GM18505 (cell line): ENCODE measurements at regions not wholly inside any gene's neighbourhood (a gene's known extent, or its start where the extent isn't known, plus 50 kb on each side); places are given as distances from the start of the nearest gene placed in this dataset.
"Not testable (repeated sequence)": the region's sequence is repeated elsewhere in the genome, so short reads cannot be mapped to it uniquely, and the experiment has no call there.

Experiments
- ATAC-seq: cut with Tn5 transposase; IDR thresholded peaks from one replicate; pipeline ENCODE4 v1.9.1; 2021; ENCODE audit not compliant: unreplicated experiment
- POLR2A ChIP-seq: IDR thresholded peaks from 4 replicates; pipeline ENCODE4 v1.6.1; 2011; ENCODE audit warnings: borderline replicate concordance; ENCODE audit not compliant: insufficient read depth, insufficient read length; ENCODE audit errors: extremely low read depth

DNA sequence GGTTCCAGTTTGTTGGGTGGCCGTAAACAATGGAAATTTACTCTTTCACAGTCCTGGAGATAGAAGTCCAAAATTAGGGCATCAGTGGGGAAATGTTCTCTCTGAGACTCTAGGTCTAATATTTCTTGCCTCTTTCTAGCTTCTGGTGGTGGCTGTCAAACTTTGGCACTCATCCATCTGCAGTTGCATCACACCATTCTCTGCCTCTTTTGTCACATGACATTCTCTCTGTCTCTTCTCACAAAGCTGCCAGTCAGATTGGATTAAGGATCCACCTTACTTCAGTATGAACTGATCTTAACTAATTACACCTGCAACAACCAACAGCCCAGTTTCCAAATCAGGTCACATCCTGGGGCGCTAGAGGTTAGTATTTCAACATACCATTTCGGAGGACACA lies 222.9 kb upstream of the FTMT start:
- TF ChIP-seq POLR2A: no peak
- ATAC-seq: no peak

DNA sequence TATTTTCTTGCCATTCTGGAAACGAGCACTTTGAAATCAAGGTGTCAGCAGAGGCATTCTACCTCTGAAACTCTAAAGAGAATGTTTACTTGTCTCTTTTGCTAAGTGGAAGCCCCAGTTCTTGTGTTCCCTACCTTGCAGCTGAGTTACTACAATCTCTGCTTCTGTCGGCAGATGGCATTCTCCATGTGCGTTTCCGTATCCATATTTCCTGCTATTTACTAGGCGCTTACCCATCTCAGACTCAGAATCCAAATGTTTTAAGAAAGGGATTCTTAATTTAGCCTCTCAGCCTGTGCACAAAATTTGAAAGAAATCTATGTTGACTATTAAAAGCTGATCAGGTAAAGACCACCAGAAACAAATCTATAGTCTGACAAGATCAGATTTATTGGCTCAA lies 221.3 kb upstream of the FTMT start:
- no peak for ATAC-seq
- TF ChIP-seq POLR2A: no peak

DNA sequence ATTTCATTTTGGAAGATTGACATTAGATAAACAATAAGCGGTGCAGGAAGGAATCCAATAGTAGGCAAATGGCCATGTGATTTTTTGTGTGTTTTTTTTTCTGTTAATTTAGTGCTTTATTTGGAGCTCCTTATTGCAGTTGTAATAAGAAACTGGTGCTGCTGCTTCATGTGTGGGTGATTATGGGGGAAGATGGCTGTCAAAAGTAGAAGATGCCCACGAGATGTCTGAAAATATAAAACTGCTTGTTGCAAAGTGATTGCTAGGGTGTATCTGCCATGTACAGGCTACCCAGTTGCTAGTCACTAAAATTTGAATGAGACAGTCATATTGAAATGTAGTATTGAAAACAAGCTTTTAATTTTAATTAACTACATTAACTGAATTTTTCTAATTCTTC lies 216.7 kb upstream of the FTMT start:
- ATAC-seq: no peak

DNA sequence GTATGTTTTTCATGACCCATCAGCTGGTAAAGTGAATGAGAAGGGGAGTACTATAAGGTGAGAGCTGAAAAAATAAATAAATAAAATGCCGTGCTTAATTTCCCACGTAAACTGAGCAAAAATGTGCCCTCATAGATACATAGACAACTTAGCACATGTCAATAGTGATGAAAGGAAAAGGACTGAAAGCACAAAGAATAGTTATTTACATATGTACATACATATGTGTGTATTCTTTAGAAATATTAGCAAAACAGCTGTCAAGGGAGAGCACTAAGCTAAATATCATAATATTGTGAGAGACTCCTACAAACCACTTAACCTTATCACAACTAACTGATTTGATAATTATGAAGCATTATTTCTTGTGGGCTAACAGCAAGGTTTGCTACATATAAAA lies 213.6 kb upstream of the FTMT start:
- no peak for TF ChIP-seq POLR2A
- no peak for ATAC-seq

More for the DNA sequence above, 216.7 kb upstream of the FTMT start:
- no peak for TF ChIP-seq POLR2A

DNA sequence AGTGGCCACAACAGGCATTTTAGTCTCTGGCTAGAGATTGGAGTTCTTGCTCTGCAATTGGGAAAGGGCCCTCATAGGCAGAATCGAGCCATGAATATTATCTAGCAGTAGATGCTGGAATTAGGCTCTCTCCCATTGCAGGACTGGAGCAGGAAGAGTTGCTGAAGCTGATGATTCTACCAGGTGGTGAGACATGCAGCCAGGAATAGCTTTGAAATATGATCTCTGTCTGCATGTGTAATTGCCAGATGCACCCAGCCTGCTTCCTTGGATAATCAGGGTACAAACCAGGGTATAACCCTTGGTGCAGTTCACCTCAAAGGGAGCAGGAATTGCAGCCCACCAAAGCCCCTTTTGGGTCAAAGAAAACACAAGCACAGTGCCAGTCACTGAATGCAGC lies 211.4 kb upstream of the FTMT start:
- ATAC-seq: no peak
- TF ChIP-seq POLR2A: no peak

DNA sequence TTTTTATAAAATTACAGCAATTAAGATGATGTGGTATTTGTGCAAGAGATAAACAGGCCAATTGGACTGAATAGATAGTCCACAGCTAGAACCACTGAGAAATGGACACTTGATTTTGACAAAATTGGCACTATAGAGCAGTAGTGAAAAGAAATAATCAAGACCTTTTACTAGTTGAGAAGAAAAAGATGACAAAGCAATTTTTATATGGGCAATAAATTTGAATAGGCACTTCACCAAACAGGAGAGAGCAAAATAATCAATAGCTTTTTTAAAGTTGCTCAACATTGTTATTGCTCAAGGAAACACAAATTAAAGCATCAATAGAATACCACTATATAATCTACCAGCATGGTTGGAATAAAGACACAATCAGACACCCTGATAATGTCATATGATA lies 193.5 kb upstream of the FTMT start:
- ATAC-seq: no peak
- TF ChIP-seq POLR2A: no peak

DNA sequence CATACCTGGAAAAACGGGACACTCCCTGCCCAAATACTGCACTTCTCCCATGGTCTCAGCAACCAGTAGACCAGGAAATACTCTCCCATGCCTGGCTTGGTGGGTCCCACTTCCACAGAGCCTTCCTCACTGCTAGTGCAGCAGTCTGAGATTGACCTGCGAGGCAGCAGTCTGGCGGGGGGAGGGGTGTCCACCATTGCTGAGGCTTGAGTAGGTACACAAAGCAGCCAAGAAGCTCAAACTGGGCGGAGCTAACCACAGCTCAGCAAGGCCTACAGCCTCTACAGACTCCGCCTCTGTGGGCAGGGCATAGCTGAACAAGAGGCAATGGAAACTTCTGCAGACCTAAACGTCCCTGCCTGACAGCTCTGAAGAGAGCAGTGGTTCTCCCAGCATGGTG lies 191.5 kb upstream of the FTMT start:
- TF ChIP-seq POLR2A: no peak
- ATAC-seq: no peak

DNA sequence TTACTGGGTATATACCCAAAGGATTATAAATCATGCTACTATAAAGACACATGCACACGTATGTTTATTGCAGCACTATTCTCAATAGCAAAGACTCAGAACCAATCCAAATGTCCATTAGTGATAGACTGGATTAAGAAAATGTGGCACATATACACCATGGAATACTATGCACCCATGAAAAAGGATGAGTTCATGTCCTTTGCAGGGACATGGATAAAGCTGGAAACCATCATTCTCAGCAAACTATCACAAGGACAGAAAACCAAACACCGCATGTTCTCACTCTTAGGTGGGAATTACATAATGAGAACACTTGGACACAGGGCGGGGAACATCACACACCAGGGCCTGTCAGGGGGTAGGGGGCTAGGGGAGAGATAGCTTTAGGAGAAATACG lies 186.1 kb upstream of the FTMT start:
- not testable (repeated sequence) for ATAC-seq

DNA sequence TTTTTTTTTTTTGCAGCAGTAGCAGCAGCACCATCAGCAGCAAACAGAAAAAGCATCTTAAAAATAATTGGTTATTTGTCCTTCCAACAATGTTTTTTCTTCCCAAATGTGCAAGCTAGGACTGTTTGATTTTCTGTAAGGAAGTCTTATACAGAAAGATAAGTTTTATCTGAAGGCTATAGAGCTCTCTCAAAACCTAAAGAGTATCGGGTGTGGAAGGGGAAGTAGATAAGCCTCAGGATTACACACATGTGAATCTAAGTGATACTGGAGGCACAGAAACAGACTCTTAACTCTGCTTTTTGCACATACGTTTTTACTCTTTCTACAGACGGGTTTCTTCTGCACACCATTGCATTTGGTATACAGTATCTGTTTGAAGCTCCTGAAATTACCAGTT lies 184.4 kb upstream of the FTMT start:
- no peak for ATAC-seq
- no peak for TF ChIP-seq POLR2A

DNA sequence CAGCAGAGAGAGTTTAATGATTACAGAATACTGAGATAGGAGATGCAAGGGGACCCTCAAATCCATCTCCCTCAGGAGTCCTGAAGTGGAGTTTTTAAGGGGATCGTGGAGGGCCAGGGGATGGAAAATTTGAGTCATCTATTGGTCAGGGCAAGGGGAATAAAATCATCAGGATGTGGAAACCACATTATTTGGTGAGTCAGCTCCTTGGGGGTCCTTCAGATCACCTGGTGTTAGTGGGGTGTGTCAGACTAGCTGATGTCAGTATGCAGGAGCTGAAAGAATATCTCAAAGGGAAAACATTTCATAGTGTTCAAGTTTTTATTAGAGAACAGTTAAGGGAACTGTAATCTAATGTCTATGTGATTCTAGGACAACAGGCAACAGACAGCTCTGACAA lies 183.0 kb upstream of the FTMT start:
- no peak for ATAC-seq
- TF ChIP-seq POLR2A: no peak

DNA sequence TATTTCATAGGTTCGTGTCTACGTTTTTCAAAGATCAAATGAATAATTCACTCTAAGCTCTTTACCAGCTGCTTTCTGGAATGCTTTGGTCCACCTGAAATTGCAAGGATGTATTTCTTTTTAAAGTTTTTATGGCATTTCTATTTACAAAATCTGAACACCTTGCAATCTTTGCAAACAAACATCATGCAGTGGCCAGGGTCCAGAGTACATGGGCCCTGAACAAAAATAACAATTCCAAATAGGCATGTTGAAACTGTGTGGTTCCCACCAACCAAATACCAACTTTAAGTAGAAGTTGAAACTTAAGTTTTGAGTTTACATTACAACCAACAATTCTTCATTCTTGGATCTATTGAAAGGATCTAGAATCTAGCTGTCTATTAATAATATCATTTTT lies 180.1 kb upstream of the FTMT start:
- no peak for ATAC-seq
- no peak for TF ChIP-seq POLR2A

DNA sequence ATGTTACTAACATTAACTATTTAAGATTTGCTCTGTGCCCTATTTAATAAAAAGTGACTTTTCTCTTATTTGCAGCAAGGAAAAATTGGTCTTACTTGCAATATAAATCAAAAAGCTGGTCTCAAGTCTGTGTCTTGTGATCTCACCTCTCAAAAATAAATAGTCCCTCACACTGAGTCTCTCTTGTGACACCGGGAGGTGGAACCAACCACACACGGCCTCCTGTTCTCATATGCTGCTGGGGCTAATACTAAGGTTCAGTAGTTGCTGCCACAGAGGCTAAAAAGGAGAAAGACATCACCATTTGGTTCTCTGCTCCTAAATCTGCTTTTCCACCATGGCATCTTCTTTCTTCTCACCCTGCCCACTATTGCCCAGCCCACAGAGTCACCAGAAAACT lies 175.8 kb upstream of the FTMT start:
- TF ChIP-seq POLR2A: no peak
- no peak for ATAC-seq

DNA sequence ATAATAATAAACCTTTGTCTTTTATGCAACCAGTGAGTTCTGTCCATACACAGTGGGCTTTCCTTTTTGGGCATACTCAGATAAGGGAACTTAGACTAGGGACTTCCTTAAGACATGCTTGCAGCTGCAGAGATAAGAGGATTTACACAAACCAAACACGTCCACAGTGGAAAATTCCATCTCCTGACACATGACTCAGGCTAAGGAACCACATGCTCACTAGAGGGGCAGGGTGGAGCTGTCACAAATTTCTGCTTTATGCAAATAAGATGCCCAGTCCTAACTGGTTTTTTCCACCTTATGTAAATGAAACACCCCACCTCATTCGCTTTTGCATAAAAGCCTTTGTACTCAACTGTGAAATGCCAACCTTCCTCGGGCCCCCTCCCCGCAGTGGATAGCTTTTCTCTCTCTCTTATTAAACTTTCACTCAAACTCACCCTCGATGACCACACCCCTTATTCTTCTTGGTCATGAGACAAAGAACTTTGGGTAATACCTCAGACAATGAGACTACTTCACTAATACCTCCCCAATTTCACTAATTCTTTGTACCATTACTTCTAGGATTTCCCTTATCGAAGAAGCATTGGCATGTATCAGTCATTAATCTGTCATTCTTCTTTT lies 170.3 kb upstream of the FTMT start:
- no peak for TF ChIP-seq POLR2A
- no peak for ATAC-seq

DNA sequence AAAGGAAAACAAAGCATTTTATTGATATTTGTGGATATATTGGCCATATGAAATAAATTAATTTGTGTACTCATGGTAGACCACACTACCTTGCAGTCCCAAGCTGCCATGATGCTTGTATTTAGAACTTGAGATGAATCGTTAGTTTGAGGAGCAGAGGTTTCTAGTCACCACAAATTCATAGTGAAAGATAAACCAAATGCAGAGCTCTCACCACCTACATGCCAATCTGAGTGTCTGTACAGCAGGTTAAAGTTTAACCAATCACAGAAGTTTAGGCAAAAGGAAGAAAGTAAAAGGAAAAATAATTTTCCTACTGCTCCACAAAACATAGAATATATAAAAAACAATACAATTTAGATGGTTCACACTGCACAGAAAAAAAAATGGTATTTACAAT lies 163.6 kb upstream of the FTMT start:
- ATAC-seq: no peak

DNA sequence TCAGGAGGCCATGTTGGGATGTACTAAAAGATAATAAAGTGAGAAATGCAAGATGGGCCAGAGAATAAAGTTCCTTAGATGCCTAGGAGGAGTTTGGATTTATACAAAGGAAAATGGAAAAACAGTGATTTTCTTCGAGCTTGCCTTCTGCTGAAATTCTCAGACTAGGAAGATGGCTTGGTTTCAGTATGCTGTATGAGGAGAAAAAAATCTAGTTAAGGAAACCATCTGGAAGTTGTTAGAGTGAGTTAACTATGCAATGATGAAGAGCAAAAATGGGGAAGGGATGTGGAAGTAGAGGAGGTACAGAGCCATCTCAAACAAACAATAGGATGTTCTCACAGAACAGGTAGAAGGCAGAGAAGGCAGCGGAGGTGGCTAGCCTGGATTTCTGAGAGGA lies 162.9 kb upstream of the FTMT start:
- ATAC-seq: no peak
- no peak for TF ChIP-seq POLR2A

More for the DNA sequence above, 163.6 kb upstream of the FTMT start:
- TF ChIP-seq POLR2A: no peak
